ENCODE measurements at regions not wholly inside any gene's neighbourhood (a gene's known extent, or its start where the extent isn't known, plus 50 kb on each side); places are given as distances from the start of the nearest gene placed in this dataset.

- DNase-seq (ENCODE audit: low read depth, low spot score) = no peak
- in situ Hi-C loops (cut with HindIII; ENCODE audit: low pct_unique_long_range_greater_than_20kb, low sequenced_read_pairs) = no loop called here
These were observed 715.2 kb upstream of the ADAMTS16 start for GRCh38 chr5:4424895-4425294.

- no peak for DNase-seq (ENCODE audit: low read depth, low spot score)
- in situ Hi-C loops (cut with HindIII; ENCODE audit: low pct_unique_long_range_greater_than_20kb, low sequenced_read_pairs) = no loop called here
These were observed 699.6 kb upstream of the ADAMTS16 start for GRCh38 chr5:4440536-4440935.

GRCh38 chr5:4442221-4442620, 697.9 kb upstream of the ADAMTS16 start:
- DNase-seq (ENCODE audit: low read depth, low spot score) = no peak
- in situ Hi-C loops (cut with HindIII; ENCODE audit: low pct_unique_long_range_greater_than_20kb, low sequenced_read_pairs) = no loop called here

DNA sequence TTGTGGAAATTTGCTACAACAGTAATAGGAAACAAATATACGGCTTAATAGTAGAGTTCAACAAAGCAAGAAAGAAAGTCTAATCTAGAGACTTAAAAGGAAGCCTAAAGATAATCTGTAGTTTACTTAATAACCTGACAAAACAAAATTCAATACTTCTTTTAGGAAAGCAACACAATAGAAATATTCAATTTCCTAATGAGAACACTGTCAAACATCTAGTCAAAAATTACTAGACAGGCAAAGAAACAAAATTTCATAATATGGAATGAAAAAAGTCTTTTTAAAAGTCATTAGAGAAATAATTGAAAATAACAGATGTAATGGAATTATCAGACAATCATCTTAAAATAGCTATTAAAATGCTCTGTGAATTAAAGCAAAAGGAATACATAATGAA, 692.5 kb upstream of the ADAMTS16 start:
- in situ Hi-C loops (cut with HindIII; ENCODE audit: low pct_unique_long_range_greater_than_20kb, low sequenced_read_pairs) = no loop called here
- DNase-seq (ENCODE audit: low read depth, low spot score) = no peak

GRCh38 chr5:4453655-4454054, 686.5 kb upstream of the ADAMTS16 start:
- DNase-seq (ENCODE audit: low read depth, low spot score) = no peak
- in situ Hi-C loops (cut with HindIII; ENCODE audit: low pct_unique_long_range_greater_than_20kb, low sequenced_read_pairs) = no loop called here

- DNase-seq (ENCODE audit: low read depth, low spot score) = no peak
- in situ Hi-C loops (cut with HindIII; ENCODE audit: low pct_unique_long_range_greater_than_20kb, low sequenced_read_pairs) = no loop called here
These were observed 660.7 kb upstream of the ADAMTS16 start for GRCh38 chr5:4479426-4479825.

GRCh38 chr5:4480528-4481349, 659.4 kb upstream of the ADAMTS16 start:
- no peak for DNase-seq (ENCODE audit: low read depth, low spot score)
- in situ Hi-C loops (cut with HindIII; ENCODE audit: low pct_unique_long_range_greater_than_20kb, low sequenced_read_pairs) = no loop called here

DNA sequence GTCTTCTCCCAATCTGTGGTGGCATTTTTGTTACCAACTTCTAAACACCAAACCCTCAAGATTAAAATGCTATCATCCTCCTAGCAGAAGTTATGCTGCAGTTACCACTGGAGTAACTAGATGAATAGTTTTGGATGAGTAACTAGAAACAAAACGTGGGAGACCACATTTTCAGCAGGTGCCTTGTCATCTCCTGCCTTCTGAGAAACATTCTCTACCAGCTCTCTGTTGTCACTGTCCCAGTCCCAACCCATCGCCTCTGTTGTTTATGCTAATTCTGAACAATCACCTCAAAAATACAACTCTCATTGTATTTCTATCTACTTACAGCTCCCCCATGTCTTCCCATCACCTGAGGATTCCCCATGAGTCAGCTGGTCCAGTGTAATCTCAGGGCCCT, 652.5 kb upstream of the ADAMTS16 start:
- DNase-seq (ENCODE audit: low read depth, low spot score) = no peak
- in situ Hi-C loops (cut with HindIII; ENCODE audit: low pct_unique_long_range_greater_than_20kb, low sequenced_read_pairs) = no loop called here

DNA sequence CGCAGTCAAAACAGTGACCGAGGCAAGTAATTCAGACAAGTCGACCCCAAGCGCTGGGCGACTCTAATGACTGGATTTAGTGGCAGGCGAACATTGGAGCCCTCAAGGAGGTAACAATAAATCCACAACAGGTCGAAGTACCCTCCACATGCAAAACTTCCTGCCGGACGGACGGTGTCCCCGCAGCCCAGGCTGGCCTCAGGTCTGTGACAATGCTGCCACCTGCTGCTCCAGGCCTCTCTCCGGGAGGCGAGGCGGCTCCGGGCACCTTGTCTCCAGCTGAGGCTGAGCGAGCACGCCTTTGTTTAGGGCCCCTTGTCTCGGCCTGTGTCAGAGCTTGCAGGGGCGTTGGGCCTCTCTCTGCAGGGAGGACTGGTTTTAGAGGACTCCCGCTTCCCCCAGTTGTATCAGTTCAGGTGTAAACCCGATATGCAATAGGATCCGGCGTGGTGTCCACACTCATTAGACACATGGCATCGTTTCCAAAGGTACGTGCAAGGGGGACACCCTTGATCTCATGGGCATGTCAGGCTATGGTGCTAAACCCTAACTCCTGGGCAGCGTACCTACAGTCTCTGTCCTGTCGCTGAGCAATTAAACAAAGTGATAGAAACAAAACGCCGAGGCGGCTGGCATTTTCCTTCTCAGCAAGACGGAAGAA, 628.0 kb upstream of the ADAMTS16 start:
- in situ Hi-C loops (cut with HindIII; ENCODE audit: low pct_unique_long_range_greater_than_20kb, low sequenced_read_pairs) = no loop called here

GRCh38 chr5:4513381-4513780, 626.7 kb upstream of the ADAMTS16 start:
- in situ Hi-C loops (cut with HindIII; ENCODE audit: low pct_unique_long_range_greater_than_20kb, low sequenced_read_pairs) = no loop called here
- DNase-seq (ENCODE audit: low read depth, low spot score) = no peak

More for the DNA sequence above, 628.0 kb upstream of the ADAMTS16 start:
- DNase-seq (ENCODE audit: low read depth, low spot score) = peak; percentile 64

- in situ Hi-C loops (cut with HindIII; ENCODE audit: low pct_unique_long_range_greater_than_20kb, low sequenced_read_pairs) = no loop called here
- no peak for DNase-seq (ENCODE audit: low read depth, low spot score)
These were observed 626.0 kb upstream of the ADAMTS16 start for GRCh38 chr5:4514067-4514648.

- no peak for DNase-seq (ENCODE audit: low read depth, low spot score)
- in situ Hi-C loops (cut with HindIII; ENCODE audit: low pct_unique_long_range_greater_than_20kb, low sequenced_read_pairs) = no loop called here
These were observed 621.0 kb upstream of the ADAMTS16 start for GRCh38 chr5:4518903-4519672.

DNA sequence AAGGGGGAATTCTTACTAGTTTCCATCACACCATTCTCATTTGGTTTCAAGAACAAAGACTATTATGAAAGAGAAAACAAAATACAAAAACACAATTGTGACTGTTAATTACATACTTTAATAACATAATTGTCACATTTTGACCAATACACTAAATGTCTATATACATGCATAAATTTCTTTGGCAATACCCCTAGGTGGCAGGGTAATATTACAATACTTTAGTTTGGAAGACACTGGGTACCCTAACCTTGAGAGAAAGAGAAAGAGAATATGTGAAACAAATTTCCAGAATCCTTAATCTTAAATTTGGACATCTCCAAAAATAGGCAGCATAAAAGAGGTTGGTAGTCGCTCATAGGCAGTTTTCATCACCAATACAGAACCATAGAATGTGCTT, 619.6 kb upstream of the ADAMTS16 start:
- DNase-seq (ENCODE audit: low read depth, low spot score) = no peak
- in situ Hi-C loops (cut with HindIII; ENCODE audit: low pct_unique_long_range_greater_than_20kb, low sequenced_read_pairs) = no loop called here

- in situ Hi-C loops (cut with HindIII; ENCODE audit: low pct_unique_long_range_greater_than_20kb, low sequenced_read_pairs) = no loop called here
- DNase-seq (ENCODE audit: low read depth, low spot score) = no peak
These were observed 617.1 kb upstream of the ADAMTS16 start for GRCh38 chr5:4523038-4523437.

- in situ Hi-C loops (cut with HindIII; ENCODE audit: low pct_unique_long_range_greater_than_20kb, low sequenced_read_pairs) = no loop called here
- no peak for DNase-seq (ENCODE audit: low read depth, low spot score)
These were observed 608.1 kb upstream of the ADAMTS16 start for GRCh38 chr5:4531756-4532704.

GRCh38 chr5:4532705-4533080, 607.4 kb upstream of the ADAMTS16 start:
- DNase-seq (ENCODE audit: low read depth, low spot score) = no peak
- in situ Hi-C loops (cut with HindIII; ENCODE audit: low pct_unique_long_range_greater_than_20kb, low sequenced_read_pairs) = no loop called here

DNA sequence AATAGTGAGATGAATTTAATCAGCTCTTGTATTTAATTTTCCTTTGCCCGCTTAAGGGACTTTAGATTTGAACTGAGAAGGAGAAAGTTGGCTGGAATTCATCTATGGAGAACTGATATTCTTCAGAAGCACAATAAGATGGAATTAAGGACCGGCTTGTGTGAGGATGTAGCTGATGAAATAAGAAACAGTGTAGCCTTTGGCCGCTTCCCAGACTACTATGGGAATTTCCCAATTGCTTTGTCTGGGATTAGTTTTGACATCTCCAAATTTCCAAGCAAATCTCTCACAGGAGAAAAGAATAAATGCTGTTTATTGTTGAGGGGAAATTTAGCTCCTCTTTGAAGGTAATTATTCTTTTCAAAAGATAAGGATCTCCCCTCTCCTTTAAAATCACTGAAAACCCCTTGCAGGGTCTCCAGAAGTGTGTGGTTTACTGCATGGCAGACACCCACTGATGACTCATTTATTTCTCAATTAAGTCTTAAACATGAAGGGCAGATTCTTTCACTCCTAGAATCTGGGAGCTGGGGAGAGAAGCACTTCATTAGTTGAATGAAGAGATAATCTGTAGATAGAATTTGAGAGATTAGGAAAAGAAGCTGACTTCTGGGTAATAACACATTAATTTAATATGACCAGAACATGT, 606.5 kb upstream of the ADAMTS16 start:
- DNase-seq (ENCODE audit: low read depth, low spot score) = no peak
- in situ Hi-C loops (cut with HindIII; ENCODE audit: low pct_unique_long_range_greater_than_20kb, low sequenced_read_pairs) = no loop called here

Measured in SK-MEL-5 (cell line).